ENCODE measurements at regions not wholly inside any gene's neighbourhood (a gene's known extent, or its start where the extent isn't known, plus 50 kb on each side); places are given as distances from the start of the nearest gene placed in this dataset.
"Not testable (repeated sequence)": the region's sequence is repeated elsewhere in the genome, so short reads cannot be mapped to it uniquely, and the experiment has no call there.

DNA sequence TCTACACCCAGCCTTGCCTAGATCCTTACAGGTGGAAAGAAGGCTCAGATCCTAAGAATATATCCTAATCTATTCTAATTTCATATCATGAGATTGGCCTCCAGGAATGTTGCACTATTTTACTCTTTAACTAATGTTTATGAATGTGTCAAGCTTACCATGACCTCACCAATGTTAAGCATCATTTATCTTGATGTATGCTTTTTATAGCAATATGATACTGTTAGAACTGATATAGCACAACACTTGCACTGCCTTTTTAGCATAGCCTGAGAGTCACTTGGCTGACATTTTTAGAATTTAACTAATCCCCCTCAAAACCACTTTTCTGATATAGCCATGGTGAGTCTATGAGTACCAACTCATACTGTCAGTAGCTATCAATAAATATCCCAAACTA lies 191.5 kb upstream of the NR2F2 start:
- DNase-seq = no peak

GRCh38 chr15:96142498-96142897 lies 188.0 kb upstream of the NR2F2 start:
- no peak for DNase-seq

DNA sequence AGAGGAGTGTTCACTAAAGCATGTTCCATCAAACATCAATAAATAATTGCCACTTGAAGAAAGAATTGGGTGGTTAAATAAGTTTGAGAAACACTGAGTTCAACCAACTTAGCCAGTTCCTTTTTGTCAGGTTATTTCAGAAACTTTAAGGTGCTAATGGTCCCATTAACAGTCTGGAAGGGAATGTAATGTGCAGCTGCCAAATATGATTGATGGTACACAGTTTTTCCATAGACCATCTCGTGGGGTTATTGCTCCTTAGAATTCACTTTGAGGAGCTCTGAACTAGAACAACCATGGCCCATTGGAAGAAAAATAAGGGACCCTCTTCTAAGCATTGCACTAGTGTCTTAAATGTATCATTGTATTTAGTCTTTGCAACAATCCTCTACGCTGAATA lies 185.8 kb upstream of the NR2F2 start:
- no peak for DNase-seq

DNA sequence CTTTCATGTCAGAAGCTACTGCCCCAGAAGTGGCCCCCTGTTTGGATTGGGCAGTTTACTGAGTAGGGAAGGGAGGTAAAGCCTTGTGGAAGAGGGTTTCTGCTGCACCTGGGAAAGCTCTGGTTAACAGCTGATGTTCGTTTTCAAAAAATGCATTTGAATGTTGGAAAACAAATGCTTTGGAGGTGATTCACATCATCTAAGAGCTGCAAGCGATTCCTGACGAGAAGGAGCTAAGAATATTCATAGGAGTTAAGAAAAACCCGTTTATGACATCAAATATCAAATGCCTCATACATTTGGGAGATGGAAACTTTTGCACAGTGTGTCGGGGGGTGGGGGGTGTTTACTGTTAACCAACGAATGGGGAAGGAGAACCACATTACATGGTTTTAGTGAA lies 183.8 kb upstream of the NR2F2 start:
- no peak for DNase-seq

GRCh38 chr15:96147267-96147666 lies 183.2 kb upstream of the NR2F2 start:
- no peak for DNase-seq

- no peak for DNase-seq
Observed at GRCh38 chr15:96150254-96150653, 180.2 kb upstream of the NR2F2 start.

DNA sequence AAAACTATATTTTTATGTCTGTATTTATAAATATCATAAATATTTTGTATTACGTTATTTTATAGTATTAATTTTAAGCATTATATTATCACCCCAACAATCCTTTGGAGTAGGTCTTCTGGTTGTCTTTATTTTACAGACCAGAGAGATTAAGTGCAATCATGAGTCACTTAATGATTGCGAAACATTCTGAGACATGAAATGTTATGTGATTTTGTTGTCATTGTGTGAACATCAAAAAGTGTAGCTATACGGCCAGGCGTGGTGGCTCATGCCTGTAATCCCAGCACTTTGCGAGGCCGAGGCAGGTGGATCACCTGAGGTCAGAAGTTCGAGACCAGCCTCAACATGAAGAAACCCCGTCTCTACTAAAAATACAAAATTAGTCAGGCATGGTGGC lies 178.8 kb upstream of the NR2F2 start:
- DNase-seq = not testable (repeated sequence)

- DNase-seq = no peak
Observed at GRCh38 chr15:96153929-96154328, 176.6 kb upstream of the NR2F2 start.

GRCh38 chr15:96158938-96159337 lies 171.6 kb upstream of the NR2F2 start:
- no peak for DNase-seq

DNA sequence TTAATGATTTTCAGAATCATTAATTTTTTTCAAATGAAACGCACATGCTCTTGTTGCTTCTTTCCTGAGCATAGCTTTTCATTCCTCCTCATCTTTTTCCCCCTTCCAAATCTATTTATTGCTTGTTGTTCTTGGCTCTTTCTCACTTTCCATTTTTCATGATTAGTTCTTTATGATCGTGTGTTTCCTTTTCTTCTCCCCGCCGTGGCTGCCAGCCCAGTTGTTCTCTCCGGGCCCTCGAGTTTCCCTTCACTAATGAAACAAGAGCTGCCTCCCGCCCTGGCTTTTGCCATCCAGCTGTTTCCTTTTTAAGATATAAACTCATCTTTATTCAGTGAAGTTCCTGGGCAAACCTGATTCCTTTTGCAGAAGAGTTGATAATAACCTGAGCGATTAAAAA lies 170.2 kb upstream of the NR2F2 start:
- DNase-seq = no peak

DNA sequence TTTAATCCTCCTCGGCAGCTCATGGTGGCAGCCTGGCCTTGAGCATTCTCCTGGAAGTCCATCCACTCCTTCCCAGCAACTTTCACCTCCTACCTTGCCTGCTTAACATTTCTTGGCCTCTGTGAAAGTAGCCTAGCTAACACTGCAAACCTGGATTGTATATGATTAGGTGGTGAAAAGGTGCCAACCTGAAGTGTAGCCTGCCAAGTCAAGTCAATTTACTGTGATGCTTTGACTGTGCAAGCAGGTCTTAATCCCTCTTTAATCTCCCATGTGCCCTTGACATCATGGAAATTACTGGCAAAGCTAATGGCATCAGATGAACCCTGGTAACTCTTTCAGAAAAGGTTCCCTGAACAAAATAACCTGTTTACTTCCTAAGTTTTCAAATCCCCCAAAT lies 169.7 kb upstream of the NR2F2 start:
- no peak for DNase-seq

DNA sequence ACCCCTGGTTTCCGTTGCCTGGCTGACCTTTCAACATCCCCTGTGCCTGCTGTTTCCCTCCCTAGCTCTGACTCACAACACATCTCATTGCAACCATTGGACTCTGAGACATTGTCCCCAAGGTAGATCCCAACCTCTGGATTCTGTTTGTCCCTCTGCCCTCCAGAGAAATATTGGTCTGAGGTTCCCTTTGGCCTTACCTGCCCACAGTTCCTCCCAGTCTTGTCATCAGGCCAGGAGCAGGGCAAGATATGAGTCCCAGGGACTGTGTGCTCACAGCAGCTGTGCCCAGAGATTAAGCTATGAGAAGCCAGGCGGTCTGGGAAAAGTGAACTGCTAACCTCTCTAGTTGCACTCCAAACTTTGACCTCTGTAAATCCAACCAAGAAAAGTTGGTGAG lies 168.2 kb upstream of the NR2F2 start:
- DNase-seq = no peak

DNA sequence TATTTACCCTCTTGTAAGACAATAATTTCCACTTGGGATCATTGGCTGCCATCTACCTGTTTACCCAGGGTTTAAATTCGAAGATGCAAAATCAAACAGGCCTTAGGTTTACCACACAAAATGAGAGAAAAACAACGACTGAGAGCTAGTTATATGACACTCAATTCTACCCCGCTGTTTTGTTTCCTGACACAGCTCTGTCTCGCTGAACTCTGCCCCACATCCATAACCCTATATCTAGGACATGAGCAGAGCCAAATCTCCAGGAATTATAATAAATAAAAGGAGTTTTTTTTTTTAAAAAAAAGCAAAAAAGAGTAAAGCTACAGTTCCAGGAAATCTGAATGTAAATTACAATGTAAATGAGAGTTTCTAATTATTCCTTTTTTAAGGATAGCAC lies 165.4 kb upstream of the NR2F2 start:
- DNase-seq = no peak

GRCh38 chr15:96165775-96166174 lies 164.7 kb upstream of the NR2F2 start:
- no peak for DNase-seq

DNA sequence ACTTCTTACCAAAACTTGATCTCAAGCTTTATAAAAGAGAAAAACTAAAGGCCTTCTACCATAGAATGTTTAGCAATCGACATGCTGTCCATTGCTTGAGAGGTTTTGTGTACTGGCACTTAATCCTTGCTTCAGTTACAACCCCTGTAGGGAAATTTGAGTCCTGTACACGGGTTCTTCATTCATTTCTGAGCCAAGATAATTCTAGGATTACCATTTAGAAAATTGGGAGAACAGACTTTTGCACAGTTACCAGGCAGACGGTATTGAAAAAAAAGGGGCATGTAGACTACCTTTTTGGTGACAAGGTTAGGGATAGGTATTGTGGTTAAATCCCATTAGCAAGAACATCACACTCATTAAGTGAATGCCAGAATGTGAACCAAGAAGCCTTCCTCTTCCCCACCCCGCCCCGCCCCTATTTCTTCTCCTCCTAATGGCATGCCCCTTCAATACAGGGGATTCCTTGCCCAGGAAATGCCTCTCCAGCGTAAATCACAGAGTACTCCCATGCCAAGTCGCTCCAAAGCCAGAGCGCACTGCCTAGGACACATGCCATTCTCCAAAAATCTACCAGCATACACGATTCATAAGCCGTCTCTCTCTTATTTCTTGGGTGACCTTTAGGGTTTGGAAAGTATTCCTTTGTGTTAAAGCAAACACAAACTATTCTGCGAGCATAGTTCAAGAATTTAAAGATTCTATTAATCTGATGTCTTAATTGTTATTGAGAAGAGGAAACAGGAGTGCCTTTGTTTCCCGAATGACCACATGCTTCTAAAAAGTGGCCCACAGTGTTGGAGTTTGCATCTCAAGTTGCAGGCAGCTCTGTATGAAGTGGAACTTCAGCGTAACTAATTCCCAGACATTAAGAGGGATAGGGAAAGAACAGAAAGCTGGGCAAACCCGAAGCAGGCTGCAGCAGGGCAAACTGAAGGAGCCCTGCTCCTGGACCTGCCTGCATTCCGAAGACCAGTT lies 164.0 kb upstream of the NR2F2 start:
- no peak for DNase-seq

DNA sequence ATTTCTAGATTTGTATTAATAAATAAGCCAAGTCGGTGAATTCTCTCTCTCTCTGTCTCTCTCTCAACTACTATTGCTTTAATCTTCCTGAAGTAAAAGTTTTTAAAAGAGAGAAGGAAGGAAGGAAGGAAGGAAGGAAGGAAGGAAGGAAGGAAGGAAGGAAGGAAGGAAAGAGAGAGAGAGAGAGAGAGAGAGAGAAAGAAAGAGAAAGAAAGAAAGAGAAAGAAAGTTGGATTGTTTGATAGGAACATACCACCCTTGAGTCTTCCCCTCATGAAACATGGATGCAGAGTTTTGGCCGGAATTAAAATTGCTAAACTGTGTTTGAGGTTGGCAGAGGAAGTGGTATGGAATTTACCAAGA lies 159.9 kb upstream of the NR2F2 start:
- not testable (repeated sequence) for DNase-seq

- no peak for DNase-seq
Observed at GRCh38 chr15:96170979-96171739, 159.3 kb upstream of the NR2F2 start.

GRCh38 chr15:96171853-96172296 lies 158.6 kb upstream of the NR2F2 start:
- no peak for DNase-seq

DNA sequence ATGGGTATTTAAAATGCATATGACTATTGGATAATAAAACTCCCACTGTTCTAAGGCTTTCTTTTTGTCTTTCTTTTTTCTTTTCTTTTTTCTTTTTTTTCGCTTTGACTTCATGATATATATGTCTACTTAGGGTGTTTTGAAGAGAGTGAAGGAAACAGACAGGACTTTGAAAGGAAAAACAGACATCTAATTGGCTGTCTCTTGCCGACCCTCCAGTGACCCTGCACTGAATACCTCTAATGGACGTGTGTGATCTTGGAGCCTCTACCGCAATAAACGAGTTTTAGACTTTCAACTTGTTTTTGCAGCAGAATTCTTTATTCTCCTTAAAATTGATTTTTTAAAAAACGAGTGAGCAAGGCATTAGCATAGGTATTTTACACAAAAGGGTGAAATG lies 158.1 kb upstream of the NR2F2 start:
- DNase-seq = no peak

GRCh38 chr15:96176831-96177230 lies 153.7 kb upstream of the NR2F2 start:
- no peak for DNase-seq

- no peak for DNase-seq
Observed at GRCh38 chr15:96177279-96177678, 153.2 kb upstream of the NR2F2 start.

GRCh38 chr15:96180087-96180748 lies 150.3 kb upstream of the NR2F2 start:
- no peak for DNase-seq

DNA sequence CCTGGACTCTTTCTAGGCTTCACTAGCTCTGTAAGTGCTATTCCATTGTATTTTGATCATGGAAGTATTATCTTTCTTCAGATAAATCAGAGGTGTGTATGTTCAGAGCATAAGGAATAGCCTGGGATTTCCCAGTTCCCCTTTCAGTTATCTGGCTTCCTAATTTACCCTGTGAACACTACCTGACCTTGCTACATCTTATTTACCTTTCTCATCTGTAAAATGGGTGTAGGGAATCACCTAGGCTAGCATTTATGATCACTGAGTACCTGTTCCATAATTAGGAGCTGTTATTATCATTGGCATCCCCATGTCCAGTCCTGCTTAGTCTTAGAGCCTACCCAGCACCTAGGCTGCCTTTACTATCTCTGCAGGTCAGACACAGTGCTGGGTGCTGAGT lies 149.3 kb upstream of the NR2F2 start:
- no peak for DNase-seq

DNA sequence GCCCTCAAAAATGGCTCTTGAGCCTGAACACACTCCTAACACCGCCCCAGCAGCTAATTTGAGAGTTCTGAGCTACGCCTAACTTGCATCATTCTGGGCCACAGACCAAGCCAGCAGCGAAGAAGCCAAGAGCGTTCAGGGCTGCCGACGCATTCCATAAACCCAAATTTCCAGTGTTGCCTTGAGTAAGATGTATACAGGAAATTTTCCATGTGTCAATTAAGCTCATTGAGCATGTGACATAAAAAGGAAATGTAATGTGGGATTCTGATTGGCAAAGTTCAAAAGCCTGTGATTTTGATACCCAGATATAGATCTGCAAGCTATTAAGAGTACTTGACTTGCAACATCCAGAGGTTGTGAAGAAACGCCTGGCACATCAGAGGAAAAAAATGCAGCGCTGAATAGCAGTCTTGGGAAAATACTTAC lies 148.6 kb upstream of the NR2F2 start:
- DNase-seq = no peak
